IPS-NIHi11 (cell line): ENCODE measurements at regions not wholly inside any gene's neighbourhood (a gene's known extent, or its start where the extent isn't known, plus 50 kb on each side); places are given as distances from the start of the nearest gene placed in this dataset.

ENCODE experiments used
- DNase-seq: peaks from one replicate; pipeline ENCODE4 v3.0.0; 2012; ENCODE audit warnings: mixed read lengths, low spot score

- no peak for DNase-seq
Measured at GRCh38 chr9:95822583-95823431, 52.7 kb upstream of the ERCC6L2 start.

- DNase-seq, result no peak
Measured at GRCh38 chr9:95822015-95822414, 53.5 kb upstream of the ERCC6L2 start.

- no peak for DNase-seq
Measured at GRCh38 chr9:95820074-95820473, 55.4 kb upstream of the ERCC6L2 start.

GRCh38 chr9:95819636-95820035, 55.9 kb upstream of the ERCC6L2 start:
- DNase-seq, result peak; percentile 49

GRCh38 chr9:95817205-95817604, 58.3 kb upstream of the ERCC6L2 start:
- DNase-seq, result no peak

- DNase-seq, result no peak
Measured at GRCh38 chr9:95816716-95817115, 58.8 kb upstream of the ERCC6L2 start.

GRCh38 chr9:95815961-95816360, 59.5 kb upstream of the ERCC6L2 start:
- DNase-seq, result no peak

GRCh38 chr9:95815133-95815532, 60.4 kb upstream of the ERCC6L2 start:
- no peak for DNase-seq

- no peak for DNase-seq
Measured at GRCh38 chr9:95813923-95814322, 61.6 kb upstream of the ERCC6L2 start.

- no peak for DNase-seq
Measured at GRCh38 chr9:95810814-95811213, 64.7 kb upstream of the ERCC6L2 start.

GRCh38 chr9:95810133-95810532, 65.4 kb upstream of the ERCC6L2 start:
- no peak for DNase-seq

GRCh38 chr9:95809686-95810085, 65.8 kb upstream of the ERCC6L2 start:
- no peak for DNase-seq

GRCh38 chr9:95808011-95808410, 67.5 kb upstream of the ERCC6L2 start:
- no peak for DNase-seq

GRCh38 chr9:95807326-95807947, 68.1 kb upstream of the ERCC6L2 start:
- DNase-seq, result no peak

GRCh38 chr9:95803197-95803596, 72.3 kb upstream of the ERCC6L2 start:
- no peak for DNase-seq

GRCh38 chr9:95801797-95802196, 73.7 kb upstream of the ERCC6L2 start:
- no peak for DNase-seq

- DNase-seq, result no peak
Measured at GRCh38 chr9:95796029-95796428, 79.5 kb upstream of the ERCC6L2 start.

- no peak for DNase-seq
Measured at GRCh38 chr9:95793924-95794828, 81.3 kb upstream of the ERCC6L2 start.

GRCh38 chr9:95791695-95792094, 83.8 kb upstream of the ERCC6L2 start:
- DNase-seq, result no peak

GRCh38 chr9:95791286-95791685, 84.2 kb upstream of the ERCC6L2 start:
- DNase-seq, result no peak

- DNase-seq, result no peak
Measured at GRCh38 chr9:95788521-95788991, 86.9 kb upstream of the ERCC6L2 start.

GRCh38 chr9:95788021-95788420, 87.5 kb upstream of the ERCC6L2 start:
- DNase-seq, result no peak
